GM18505 (cell line): ENCODE measurements at regions not wholly inside any gene's neighbourhood (a gene's known extent, or its start where the extent isn't known, plus 50 kb on each side); places are given as distances from the start of the nearest gene placed in this dataset.
"Not testable (repeated sequence)": the region's sequence is repeated elsewhere in the genome, so short reads cannot be mapped to it uniquely, and the experiment has no call there.

Experiments used
- ATAC-seq: cut with Tn5 transposase; IDR thresholded peaks from one replicate; pipeline ENCODE4 v1.9.1; 2021; ENCODE audit not compliant: unreplicated experiment
- POLR2A ChIP-seq: IDR thresholded peaks from 4 replicates; pipeline ENCODE4 v1.6.1; 2011; ENCODE audit warnings: borderline replicate concordance; ENCODE audit not compliant: insufficient read depth, insufficient read length; ENCODE audit errors: extremely low read depth

DNA sequence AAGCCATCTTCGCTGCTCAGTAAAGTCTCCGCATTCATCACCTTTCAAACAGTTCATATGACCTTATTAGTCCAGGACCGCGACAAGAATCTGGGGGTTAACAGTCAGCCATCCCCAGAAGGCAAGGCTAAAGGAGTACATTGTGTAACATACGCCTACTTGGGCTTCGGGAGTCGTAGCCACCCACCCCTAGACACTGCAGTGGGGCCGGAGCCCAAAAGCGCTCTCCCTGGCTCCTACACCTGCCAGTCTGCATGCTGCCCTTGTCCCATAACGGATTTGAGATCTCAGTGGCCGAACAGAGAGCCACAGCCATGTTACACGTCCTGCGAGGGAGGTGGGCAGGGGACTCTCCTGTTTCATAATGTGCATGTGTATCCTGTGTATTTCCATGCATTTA lies 1405.5 kb downstream of the GRIK2 start:
- ATAC-seq, result no peak
- no peak for TF ChIP-seq POLR2A

- no peak for ATAC-seq
- TF ChIP-seq POLR2A, result no peak
These were observed 1405.1 kb downstream of the GRIK2 start for GRCh38 chr6:102798636-102799035.

DNA sequence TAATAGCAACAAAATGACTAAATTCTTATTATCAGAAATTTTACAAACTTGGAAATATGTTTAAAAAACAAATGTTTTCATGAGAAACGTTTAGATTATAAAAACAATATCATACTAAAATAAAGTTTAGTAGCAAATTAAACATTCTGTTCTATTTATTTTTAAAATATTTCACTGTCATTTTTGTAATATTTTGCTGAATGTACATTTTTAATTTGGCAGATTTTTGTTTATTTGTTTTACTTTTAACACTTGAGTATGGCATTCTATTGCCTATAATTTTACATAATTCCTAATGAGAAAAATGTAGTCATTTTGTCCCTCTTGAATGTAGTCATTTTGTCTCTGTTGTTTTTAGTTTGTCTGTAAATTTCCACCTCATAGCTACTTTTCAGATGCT lies 1400.2 kb downstream of the GRIK2 start:
- no peak for TF ChIP-seq POLR2A
- ATAC-seq, result no peak

DNA sequence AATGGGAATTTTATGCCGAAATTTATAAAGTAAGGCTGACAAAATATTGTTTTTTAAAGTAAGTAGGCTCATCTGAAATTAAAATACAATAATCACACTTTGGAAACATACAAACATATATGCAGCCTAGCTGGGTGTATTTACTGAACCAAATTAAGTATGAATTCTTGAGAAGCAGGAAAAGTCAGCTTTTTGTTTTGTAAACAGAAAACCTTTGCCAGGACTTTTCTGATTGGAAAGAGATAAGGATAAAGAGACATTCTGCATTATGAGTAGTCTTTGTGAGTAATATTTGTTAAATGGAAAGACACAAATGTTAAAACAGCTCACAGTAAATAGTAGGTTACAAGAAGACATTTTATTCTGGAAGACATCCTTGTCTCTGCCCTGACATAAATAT lies 1380.8 kb downstream of the GRIK2 start:
- TF ChIP-seq POLR2A, result no peak
- no peak for ATAC-seq

- no peak for ATAC-seq
- TF ChIP-seq POLR2A, result no peak
These were observed 1380.1 kb downstream of the GRIK2 start for GRCh38 chr6:102773636-102774035.

DNA sequence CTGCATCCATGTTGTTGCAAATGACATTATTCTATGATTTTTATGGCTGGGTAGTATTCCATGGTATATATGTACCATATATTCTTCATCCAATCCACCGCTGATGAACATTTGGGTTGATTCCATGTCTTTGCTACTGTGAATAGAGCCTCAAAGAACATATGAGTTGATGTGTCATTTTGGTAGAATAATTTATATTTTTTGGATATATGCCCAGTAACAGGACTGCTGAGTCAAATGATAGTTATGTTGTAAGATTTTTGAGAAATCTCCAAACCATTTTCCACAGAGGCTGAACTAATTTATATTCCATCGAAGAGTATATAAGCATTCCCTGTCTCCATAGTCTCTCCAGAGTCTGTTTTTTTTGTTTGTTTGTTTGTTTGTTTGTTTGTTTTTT lies 1373.5 kb downstream of the GRIK2 start:
- no peak for TF ChIP-seq POLR2A
- no peak for ATAC-seq

DNA sequence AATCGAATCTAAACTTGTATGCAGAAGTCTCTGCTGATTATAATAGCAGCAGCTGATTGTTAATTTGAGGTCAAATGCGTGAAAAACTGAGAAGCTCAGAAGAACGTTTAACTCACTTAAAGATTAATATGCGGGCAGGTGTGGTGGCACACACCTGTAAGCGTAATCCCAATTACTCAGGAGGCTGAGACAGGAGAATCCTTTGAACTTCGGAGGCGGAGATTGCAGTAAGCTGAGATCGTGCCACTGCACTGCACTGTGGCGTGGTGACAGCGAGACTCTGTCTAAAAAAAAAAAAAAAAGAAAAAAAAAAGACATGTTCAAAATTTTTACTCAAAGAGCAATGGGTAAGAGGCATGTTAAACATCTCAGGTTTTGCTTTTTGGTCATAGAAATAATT lies 1370.8 kb downstream of the GRIK2 start:
- TF ChIP-seq POLR2A, result no peak
- no peak for ATAC-seq

- no peak for TF ChIP-seq POLR2A
- no peak for ATAC-seq
These were observed 1370.4 kb downstream of the GRIK2 start for GRCh38 chr6:102763891-102764290.

DNA sequence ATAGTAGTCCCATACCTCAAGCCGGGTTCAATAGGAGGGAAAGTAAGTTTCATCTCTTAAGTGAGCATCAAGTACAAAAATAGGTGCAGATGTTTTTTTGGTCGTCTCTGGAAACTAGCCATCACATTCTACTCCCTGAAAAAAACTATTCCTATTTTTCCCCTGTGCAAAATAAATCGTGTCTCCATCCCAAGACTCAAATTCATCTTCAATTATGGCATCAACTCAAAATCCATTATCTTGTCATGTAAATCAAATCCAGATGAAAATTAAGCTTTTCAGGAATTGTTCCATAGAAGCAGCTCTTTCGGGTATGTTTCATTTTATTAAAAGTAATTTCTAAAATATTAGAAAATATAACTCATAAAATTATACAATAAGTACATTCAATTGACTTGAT lies 1368.4 kb downstream of the GRIK2 start:
- no peak for TF ChIP-seq POLR2A
- ATAC-seq, result no peak

- TF ChIP-seq POLR2A, result no peak
- no peak for ATAC-seq
These were observed 1365.9 kb downstream of the GRIK2 start for GRCh38 chr6:102759415-102759814.

GRCh38 chr6:102758536-102758935 lies 1365.0 kb downstream of the GRIK2 start:
- ATAC-seq, result not testable (repeated sequence)

GRCh38 chr6:102749210-102749971 lies 1355.9 kb downstream of the GRIK2 start:
- no peak for ATAC-seq
- no peak for TF ChIP-seq POLR2A

- no peak for TF ChIP-seq POLR2A
- ATAC-seq, result no peak
These were observed 1353.4 kb downstream of the GRIK2 start for GRCh38 chr6:102746941-102747340.

- no peak for TF ChIP-seq POLR2A
- no peak for ATAC-seq
These were observed 1349.3 kb downstream of the GRIK2 start for GRCh38 chr6:102742754-102743356.
